GM19324 (cell line): ENCODE measurements at regions not wholly inside any gene's neighbourhood (a gene's known extent, or its start where the extent isn't known, plus 50 kb on each side); places are given as distances from the start of the nearest gene placed in this dataset.

Experiments
- ATAC-seq: cut with Tn5 transposase; IDR thresholded peaks from one replicate; pipeline ENCODE4 v1.9.1; 2021; ENCODE audit warnings: mild to moderate bottlenecking, moderate library complexity; ENCODE audit not compliant: unreplicated experiment, low FRiP score

DNA sequence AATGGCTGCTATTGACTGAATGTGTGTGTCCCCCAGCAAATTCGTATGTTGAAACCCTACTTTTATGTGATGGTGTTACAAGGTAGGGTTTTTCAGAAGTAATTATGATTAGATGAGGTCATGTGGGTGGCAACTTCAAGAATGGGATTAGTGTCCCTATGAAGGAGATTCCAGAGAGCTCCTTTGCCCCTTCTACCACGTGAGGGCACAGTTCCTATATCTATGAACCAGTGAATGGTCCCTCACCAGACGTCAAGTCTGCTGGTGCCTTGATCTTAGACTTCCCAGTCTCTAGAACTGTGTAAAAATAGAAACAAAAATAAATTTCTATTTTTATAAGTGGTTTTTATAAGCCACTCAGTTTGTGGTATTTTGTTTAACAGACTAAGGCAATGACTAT is 1137.6 kb upstream of the IGFBP7 start:
- no peak for ATAC-seq

DNA sequence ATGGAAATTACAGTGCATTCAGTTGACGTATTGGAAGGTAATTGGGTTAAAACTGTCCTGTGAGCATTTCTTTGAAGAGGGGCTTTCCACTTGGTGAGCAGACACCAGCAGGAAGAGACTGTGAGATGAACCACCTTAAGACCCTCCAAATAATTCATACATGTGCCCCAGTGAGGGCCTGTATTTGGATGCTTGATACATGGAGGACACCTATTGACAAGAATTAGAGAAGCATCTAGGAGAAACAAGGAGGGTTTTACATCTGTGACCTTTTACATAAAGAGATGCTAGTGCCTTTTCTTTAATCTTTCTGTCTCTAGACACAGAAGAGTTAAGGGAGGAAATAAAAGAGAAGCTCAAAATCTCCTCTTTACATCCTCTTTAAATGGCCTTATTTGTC is 1115.3 kb upstream of the IGFBP7 start:
- no peak for ATAC-seq

DNA sequence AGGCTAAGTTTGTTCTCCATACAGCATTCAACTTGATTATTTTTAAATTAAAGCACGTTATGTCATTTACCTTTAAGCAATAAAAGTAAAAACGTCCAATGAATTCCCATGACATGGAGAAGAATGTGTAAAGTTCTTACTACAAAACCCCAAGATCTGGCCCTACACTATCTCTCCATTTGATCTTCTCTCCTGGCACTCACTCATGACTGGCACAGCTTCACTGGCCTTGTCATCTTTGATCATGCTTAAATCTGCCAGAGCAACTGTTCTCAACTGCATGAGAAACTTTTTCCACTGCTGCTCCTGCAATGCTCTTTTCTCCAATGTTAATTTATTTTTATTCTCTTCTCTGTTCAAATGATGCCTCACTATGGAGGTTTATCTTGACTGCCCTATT is 1109.0 kb upstream of the IGFBP7 start:
- ATAC-seq = no peak

DNA sequence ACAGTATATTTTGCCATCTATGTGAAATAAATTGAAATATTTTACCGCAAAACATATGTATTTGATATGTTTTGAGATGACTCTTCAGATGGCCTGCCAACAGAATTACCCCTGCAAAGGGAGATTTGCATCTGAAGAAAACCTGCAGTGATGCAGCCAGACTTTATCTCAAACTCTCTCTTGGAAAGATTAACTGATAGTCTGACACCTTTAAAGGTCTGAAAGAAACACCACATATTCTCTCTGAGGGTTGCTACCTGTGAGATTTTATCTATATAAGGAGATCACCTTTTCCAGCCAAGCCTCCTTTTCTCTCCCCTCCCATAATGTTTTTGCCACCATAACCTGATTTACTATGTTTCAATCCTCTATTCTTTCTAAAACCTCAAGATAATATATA is 1106.3 kb upstream of the IGFBP7 start:
- ATAC-seq = no peak

DNA sequence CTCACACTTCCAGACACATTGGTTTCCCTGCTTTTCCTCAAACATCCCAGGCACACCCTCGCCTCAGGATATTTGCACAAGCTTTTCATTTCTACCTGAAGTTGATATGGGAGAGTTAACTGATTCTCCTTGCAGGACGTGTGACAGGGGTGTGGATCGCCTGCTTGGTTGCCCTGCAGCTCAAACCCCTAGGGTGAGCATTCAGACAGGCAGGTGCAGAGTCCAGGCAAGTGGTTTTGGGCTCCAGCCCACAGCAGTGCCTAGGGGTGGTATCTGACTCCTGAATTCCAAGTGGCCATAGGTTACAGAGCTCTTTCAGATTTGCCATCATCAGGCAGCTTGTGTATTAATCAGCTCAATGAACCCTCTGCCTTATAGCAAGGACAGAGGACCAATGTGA is 1104.2 kb upstream of the IGFBP7 start:
- no peak for ATAC-seq

DNA sequence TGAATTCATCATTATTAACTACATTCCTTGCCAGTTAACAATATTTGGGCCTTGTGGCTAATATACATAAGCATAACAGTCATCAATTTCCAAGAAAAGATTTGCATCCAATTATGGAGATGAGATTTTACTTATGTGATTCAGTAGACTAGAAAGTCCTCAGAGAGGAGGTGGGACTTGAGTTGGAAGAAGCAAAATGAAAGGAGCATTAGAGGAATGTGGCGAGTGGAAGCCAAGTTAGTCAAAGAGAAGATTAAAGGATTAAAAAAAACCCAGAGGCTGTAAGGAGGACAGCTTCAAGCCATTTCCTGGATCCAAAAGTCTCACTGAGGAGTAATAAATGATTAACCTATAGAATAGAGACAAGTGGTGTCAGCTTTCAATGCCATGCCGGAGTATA is 1099.4 kb upstream of the IGFBP7 start:
- ATAC-seq = no peak

DNA sequence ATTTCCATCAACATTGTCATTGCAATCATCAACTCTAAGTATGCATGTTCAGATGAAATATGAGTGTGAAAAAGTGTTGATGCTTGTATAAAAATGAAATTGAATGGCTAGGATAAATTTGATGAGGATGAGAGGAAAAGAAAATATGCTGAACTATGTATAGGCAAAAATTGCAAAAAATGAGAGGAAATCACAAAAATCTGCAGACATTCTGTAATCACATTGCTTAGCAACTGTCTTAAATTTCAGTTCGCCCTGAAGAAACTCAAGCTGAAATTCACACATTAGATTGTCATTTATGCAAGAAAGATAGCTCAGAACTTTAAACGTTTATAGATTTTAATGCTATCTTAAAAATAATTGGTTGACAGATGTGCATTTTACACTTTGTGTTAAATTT is 1098.8 kb upstream of the IGFBP7 start:
- ATAC-seq = no peak

DNA sequence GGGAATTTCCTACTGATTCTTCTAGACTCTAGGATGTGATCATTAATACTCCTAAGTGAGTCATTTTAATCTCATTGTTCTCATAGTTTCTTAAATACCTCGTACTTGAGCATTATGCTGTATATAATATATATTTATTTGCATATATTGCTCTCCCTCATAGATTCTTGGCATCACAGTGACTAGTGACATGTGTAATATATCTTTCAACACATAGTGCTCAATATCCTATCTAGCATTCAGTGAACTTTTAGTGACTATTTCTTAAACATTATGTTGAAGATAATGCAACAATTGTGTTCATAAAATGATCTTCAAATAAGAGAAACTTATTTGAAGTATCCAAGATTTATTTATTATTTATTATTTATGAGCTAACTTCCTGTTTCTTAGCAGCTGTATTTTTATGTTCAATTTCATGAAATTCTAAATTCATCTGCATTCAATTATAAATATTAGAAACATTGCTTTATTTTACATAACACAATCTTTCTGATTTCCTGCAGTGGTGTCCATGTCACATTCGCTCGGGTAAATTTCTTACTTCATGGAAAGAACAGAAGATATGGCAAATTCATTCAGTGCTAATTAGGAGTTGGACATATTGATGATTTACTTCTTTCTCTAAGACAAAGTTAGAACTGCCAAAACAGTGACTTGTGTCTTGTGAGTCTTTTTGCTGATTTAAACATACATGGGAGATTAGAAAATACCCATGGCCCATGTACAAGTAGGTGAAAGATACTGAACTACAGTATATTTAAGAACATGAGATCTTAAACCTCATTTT is 1095.5 kb upstream of the IGFBP7 start:
- ATAC-seq = no peak

DNA sequence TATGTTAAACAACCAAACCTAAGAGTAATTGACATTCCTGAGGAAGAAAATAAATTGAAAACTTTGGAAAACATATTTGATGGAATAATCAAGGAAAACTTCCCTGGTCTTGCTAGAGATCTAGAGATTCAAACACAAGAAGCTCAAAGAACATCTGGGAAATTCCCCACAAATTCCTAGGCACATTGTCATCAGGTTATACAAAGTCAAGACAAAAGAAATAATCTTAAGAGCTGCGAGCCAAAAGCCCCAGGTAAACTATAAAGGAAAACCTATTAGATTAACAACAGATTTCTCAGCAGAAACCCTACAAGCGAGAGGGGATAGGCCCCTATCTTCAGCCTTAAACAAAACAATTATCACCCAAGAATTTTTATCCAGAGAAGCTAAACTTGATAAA is 1082.0 kb upstream of the IGFBP7 start:
- ATAC-seq = no peak

DNA sequence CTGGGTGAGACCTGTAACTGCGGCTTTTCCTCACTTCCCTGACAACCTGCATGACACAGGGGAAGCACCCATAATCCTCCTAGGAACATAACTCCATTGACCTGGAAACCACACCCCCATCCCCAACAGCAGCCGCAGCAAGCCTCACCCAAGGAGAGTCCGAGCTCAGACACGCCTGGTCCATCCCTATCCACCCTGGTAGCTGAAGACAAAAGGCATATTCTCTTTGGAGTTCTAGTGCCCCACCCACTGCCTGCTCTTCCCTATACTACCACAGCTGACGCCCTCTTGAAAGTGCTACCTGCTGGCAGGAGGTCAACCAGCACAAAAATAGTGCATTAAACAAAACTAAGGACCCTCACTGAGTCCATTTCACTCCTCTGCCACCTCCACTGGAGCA is 1080.9 kb upstream of the IGFBP7 start:
- ATAC-seq = no peak

DNA sequence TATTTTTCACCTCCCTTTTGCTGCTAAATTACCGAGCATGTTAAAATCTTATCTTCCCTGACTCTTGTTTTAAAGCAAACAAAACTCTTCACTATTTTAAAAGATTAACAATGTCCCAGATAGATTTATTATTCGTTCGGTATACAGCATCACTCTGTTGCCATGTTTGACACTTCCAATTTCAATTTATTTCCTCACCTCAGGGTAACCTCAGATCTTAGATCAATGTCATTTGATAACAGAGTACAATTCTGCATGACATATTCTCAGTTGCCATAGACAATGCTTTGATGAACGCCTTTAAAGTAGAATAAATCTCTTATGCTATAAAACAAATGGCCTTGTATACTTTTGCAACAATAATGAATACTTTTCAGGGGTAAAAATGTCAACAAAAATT is 1078.1 kb upstream of the IGFBP7 start:
- ATAC-seq = no peak

DNA sequence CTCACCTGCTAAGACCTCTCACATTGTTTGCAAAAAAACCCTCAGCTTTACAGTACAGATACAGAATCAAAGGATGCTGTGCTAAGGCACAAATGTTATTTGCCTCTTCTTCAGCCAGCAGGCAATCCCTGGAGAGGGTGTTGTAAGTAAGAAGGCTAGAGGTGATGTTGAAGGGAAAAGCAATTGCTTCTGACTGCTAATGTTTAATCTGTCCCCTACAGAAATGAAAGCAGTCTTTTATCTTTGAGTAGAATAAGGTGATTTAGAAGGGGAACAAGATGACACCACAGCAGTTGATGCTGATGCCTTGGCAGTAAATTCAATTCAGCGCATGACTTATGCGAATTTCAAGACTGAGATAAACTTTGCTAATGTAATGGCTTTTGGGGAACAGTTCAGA is 1064.8 kb upstream of the IGFBP7 start:
- no peak for ATAC-seq

DNA sequence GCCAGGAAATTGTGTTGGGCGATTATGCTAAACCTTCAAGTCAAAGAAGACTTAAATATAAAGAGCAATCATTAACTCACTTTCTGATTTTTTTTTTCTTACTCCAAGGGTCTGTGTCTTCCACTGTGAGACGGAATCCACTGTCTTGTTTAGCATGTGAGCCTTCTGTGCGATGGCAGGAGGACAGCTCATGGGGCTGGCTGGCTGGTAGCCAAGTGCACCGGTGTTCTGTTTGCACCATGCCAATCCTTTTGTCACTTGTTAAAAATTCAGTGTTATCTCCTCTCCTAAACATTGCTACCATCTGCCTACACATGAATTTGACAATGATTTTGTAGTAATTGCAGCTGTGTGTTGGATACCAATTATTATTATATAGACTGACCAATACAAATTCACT is 1056.3 kb upstream of the IGFBP7 start:
- no peak for ATAC-seq

DNA sequence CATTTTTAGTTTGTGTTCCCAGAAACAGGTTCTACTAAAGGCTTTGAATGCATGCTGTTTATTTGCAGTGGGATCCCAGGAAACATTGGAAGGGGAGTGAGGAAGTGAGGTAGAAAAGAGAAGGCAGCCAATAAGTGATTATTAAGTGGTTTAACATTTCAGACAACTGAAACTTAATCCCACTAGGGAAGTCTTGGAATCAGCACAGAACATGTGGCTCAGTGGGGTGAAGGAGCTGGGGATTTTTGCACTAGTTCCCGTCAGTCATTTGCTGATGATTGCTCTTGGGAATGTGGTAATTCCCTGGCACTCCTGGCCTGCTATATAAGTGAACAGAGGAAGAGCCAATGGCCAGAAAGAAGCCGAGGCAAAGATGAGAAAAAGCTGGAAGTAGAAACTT is 1053.0 kb upstream of the IGFBP7 start:
- ATAC-seq = no peak

DNA sequence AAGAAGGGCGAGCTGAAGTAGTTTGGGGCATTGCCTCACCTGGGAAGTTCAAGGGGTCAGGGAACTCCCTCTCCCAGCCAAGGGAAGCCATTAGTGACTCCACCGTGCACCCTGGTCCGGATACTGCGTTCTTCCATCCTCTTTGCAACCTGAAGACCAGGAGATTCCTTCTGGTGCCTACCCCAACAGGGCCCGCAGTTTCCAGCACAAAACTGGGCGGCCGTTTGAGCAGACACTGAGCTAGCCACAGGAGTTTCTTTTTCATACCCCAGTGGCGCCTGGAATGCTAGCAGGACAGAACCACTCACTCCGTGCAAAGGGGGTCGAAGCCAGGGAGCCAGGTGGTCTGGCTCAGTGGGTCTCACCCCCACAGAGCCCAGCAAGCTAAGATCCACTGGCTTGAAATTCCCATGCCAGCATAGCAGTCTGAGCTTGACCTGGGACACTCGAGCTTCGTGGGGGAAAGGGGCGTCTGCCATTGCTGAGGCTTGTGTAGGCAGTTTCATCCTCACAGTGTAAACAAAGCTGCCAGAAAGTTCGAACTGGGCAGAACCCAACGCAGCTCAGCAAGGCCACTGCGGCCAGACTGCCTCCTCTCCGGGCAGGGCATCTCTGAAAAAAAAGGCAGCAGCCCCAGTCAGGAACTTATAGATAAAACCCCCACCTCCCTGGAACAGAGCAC is 1039.4 kb upstream of the IGFBP7 start:
- no peak for ATAC-seq

DNA sequence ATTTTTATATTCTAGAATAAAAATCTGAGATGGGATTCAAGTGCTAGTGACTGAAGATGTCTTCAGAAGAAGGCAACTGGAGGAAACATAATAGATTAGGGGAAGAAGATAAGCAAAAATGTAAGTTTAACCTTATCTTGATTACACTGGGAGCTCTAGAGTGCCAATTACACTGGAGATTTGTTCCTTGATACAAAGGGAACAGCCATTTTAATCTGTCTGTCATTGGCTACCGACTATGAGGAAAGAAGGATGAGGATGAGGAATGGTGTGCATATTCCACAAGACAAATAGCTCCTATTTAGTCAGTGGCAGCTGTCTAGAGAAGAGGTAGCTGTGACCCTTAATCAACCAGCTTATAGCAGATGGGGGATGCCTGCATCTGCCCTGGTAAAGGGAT is 1034.5 kb upstream of the IGFBP7 start:
- no peak for ATAC-seq

DNA sequence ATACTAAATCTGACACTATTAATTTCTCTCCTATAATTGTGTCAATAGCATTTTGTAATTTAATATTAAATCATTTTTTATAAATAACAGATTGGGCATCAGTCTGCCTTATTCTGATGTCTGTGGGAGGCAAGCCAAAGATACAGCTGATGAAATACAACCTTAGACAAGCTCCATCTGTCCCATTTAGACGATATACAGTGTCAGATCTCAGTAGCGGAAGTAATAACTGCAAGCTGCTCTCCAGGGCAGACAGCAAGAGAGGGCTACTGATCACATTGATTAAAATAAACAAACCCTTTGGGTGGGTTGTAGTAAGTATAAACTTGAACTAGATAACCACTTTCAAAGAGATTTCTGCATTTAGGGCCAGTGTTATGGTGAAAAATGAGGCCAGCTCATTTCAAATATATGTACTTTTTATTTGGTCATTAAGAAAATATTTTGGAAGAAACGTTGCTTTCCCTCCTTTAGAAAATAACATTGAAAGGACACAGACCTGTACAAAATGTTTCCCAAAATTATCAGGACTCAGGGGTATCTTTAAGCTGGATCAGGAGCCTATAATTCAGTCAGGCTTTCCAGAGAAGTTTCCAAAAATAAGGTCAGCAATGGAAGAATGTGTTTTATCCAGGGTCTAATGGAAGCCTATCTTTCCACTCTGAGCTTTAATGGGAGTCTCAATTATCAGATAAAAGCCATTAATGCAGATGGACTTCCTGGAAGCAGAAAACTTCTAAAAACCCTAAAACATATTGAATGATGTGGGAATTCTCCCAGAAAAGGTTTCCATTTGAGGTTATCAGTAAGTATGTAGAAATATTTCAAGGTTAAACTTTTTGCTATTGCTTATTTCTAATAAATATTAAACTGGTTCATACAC is 1028.8 kb upstream of the IGFBP7 start:
- no peak for ATAC-seq

DNA sequence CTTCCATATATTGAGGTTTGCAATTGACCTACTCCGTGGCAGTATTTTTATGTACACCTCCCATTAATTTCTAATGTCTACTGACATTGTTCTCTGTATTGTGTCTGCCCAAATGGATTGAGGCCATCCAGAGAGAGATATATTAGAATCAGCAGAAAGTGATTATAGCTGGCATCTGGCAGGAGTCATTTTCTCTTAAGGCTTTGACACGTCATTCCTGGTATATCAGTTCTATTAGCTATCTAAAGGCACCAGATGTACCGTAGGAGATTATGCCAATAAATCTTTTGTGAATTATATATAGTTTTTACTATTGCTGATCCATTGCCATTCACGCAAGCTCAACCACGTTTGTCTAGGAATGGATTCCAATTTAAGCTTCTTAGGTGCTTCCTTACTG is 1026.4 kb upstream of the IGFBP7 start:
- ATAC-seq = no peak

DNA sequence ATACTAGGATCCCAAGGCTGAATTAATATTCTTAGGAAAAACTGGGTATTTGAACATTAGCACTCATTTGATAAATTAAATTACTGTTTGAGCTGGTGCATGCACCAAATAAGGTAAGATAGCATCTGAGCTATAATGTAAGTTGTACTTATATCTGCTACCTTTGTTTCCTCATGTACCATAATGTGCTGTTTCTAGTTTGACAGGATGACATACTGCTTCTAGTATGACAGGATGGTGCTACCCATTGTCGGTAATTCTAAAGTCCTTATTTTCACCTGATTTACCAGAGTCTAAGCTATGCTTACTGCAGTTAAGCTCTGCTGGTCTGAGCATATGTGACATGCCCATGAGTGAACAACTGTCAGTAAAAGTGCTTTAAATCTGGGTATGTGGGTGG is 1017.5 kb upstream of the IGFBP7 start:
- ATAC-seq = no peak

DNA sequence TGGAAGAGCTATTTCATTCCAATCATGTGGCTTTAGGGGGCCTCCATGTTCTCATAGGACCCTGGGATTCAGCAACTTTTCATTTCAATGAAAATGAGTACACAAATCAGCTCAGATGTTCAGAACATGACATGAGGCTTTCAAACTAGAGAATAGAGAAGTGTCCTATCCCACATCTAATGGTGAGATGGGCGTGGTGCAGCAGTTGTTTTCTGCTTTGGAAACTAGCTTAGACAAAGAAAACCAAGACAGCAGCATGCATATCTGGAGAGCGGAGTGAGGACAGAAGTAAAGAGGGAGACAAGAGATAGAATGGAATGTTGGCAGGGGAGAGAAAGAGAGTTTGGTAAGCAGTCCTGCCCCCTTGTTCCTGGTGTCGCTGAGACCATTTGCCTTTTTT is 1009.1 kb upstream of the IGFBP7 start:
- no peak for ATAC-seq

DNA sequence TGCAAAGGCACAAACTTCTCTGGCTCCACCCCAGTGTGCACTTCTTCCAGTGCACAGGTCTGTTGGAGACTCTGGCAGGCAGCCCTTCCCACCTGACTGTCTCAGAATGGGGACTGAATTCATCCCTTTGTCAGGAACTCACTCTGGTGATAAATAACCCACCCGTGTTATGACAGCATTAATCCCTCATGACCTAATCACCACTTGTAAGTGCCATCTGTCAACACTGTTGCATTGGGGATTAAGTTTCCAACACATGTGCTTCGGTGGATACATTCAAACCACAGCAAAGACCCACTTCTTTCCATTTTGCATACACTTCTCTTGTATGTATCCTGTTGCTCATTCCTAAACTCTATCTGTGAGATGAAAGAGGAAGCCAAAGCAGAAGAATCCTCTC is 1002.9 kb upstream of the IGFBP7 start:
- ATAC-seq = no peak
